Middle frontal gyrus (tissue), 1 donor: ENCODE measurements at regions not wholly inside any gene's neighbourhood (a gene's known extent, or its start where the extent isn't known, plus 50 kb on each side); places are given as distances from the start of the nearest gene placed in this dataset.

Experiments used
- DNase-seq: peaks from one replicate; pipeline ENCODE4 v3.0.0-alpha.2; 2015; ENCODE audit warnings: low spot score; ENCODE audit errors: extremely low spot score

- no peak for DNase-seq
These were observed 344.4 kb upstream of the ASIC2 start for GRCh38 chr17:33637534-33637933.

- DNase-seq = no peak
These were observed 346.2 kb upstream of the ASIC2 start for GRCh38 chr17:33639103-33639880.

GRCh38 chr17:33640629-33641028 is 347.5 kb upstream of the ASIC2 start:
- no peak for DNase-seq

GRCh38 chr17:33642002-33642401 is 348.9 kb upstream of the ASIC2 start:
- DNase-seq = no peak

- peak; percentile 50 for DNase-seq
These were observed 354.9 kb upstream of the ASIC2 start for GRCh38 chr17:33647956-33648355.

- DNase-seq = no peak
These were observed 357.2 kb upstream of the ASIC2 start for GRCh38 chr17:33650304-33650703.

- DNase-seq = no peak
These were observed 358.6 kb upstream of the ASIC2 start for GRCh38 chr17:33651686-33652085.

GRCh38 chr17:33652731-33653398 is 359.8 kb upstream of the ASIC2 start:
- no peak for DNase-seq

GRCh38 chr17:33653399-33653788 is 360.3 kb upstream of the ASIC2 start:
- DNase-seq = no peak

GRCh38 chr17:33657181-33657580 is 364.1 kb upstream of the ASIC2 start:
- DNase-seq = no peak

GRCh38 chr17:33661975-33662374 is 368.9 kb upstream of the ASIC2 start:
- DNase-seq = no peak

GRCh38 chr17:33664116-33664840 is 371.2 kb upstream of the ASIC2 start:
- DNase-seq = no peak

GRCh38 chr17:33667052-33667509 is 374.0 kb upstream of the ASIC2 start:
- DNase-seq = no peak

GRCh38 chr17:33667671-33668070 is 374.6 kb upstream of the ASIC2 start:
- no peak for DNase-seq

- no peak for DNase-seq
These were observed 375.4 kb upstream of the ASIC2 start for GRCh38 chr17:33668516-33668915.

- DNase-seq = no peak
These were observed 378.4 kb upstream of the ASIC2 start for GRCh38 chr17:33671491-33671890.

- peak; percentile 41 for DNase-seq
These were observed 381.6 kb upstream of the ASIC2 start for GRCh38 chr17:33674685-33675084.

- DNase-seq = no peak
These were observed 383.3 kb upstream of the ASIC2 start for GRCh38 chr17:33676444-33676843.

GRCh38 chr17:33679595-33679994 is 386.5 kb upstream of the ASIC2 start:
- no peak for DNase-seq

- DNase-seq = no peak
These were observed 387.4 kb upstream of the ASIC2 start for GRCh38 chr17:33680472-33680871.

GRCh38 chr17:33682599-33682998 is 389.5 kb upstream of the ASIC2 start:
- no peak for DNase-seq

- no peak for DNase-seq
These were observed 391.6 kb upstream of the ASIC2 start for GRCh38 chr17:33684735-33685134.
